ENCODE measurements at regions not wholly inside any gene's neighbourhood (a gene's known extent, or its start where the extent isn't known, plus 50 kb on each side); places are given as distances from the start of the nearest gene placed in this dataset.

- TF ChIP-seq CTCF (conservative IDR thresholded peaks at IDR 0.05; ENCODE audit: low read length) (no peak), EZH2phosphoT487 (IDR thresholded peaks at IDR 0.05; ENCODE audit: borderline replicate concordance, low read depth, low read length) (no peak)
Observed at GRCh38 chr12:71277866-71278265, 120.1 kb upstream of the TSPAN8 start.
